C4-2B (cell line): ENCODE measurements at regions not wholly inside any gene's neighbourhood (a gene's known extent, or its start where the extent isn't known, plus 50 kb on each side); places are given as distances from the start of the nearest gene placed in this dataset.

ENCODE experiments used
- H3K27ac ChIP-seq: fragments of 450-650 bp; 2 replicates; pipeline ENCODE4 v1.5.1; 2017
- CTCF ChIP-seq: fragments of 450-650 bp; conservative IDR thresholded peaks from 2 replicates; pipeline ENCODE4 v1.5.1; 2017; ENCODE audit warnings: mild to moderate bottlenecking
- ZFX ChIP-seq: fragments of 450-650 bp; IDR thresholded peaks from 2 replicates; pipeline ENCODE4 v1.6.1; 2017

- TF ChIP-seq CTCF (no peak), ZFX (no peak)
- H3K27ac ChIP-seq, result no peak overlapping the region
Measured at GRCh38 chr13:26465514-26465913, 92.0 kb upstream of the WASF3 start.

- TF ChIP-seq ZFX (no peak), CTCF (no peak)
- no peak overlapping the region for H3K27ac ChIP-seq
Measured at GRCh38 chr13:26465954-26466353, 91.5 kb upstream of the WASF3 start.

GRCh38 chr13:26468265-26468801 is 89.2 kb upstream of the WASF3 start:
- no peak overlapping the region for H3K27ac ChIP-seq
- TF ChIP-seq CTCF (no peak), ZFX (no peak)

- no peak for TF ChIP-seq CTCF
- TF ChIP-seq ZFX, result no peak
Measured at GRCh38 chr13:26469602-26470001, 87.9 kb upstream of the WASF3 start.

GRCh38 chr13:26471807-26472206 is 85.7 kb upstream of the WASF3 start:
- no peak for TF ChIP-seq CTCF
- TF ChIP-seq ZFX, result no peak

More at GRCh38 chr13:26469602-26470001, 87.9 kb upstream of the WASF3 start:
- H3K27ac ChIP-seq, result no peak overlapping the region

GRCh38 chr13:26473571-26474230 is 83.8 kb upstream of the WASF3 start:
- no peak overlapping the region for H3K27ac ChIP-seq
- no peak for TF ChIP-seq CTCF
- no peak for TF ChIP-seq ZFX

More at GRCh38 chr13:26471807-26472206, 85.7 kb upstream of the WASF3 start:
- no peak overlapping the region for H3K27ac ChIP-seq

GRCh38 chr13:26474286-26474685 is 83.2 kb upstream of the WASF3 start:
- H3K27ac ChIP-seq, result no peak overlapping the region
- TF ChIP-seq ZFX (no peak), CTCF (no peak)
